H9 (cell line): ENCODE measurements at regions not wholly inside any gene's neighbourhood (a gene's known extent, or its start where the extent isn't known, plus 50 kb on each side); places are given as distances from the start of the nearest gene placed in this dataset.

Source experiments
- DNase-seq: peaks from one replicate; pipeline ENCODE4 v3.0.0-alpha.2; 2017
- H2AFZ ChIP-seq: one replicate; pipeline ENCODE4 v1.6.1; 2013; ENCODE audit warnings: mild to moderate bottlenecking, low read length, control low read depth, moderate library complexity
- H2AK5ac ChIP-seq: 2 replicates; pipeline ENCODE4 v1.6.1; 2013; ENCODE audit warnings: low read length, control low read depth, mixed read lengths; ENCODE audit not compliant: insufficient read length
- H2BK120ac ChIP-seq: one replicate; pipeline ENCODE4 v1.6.1; 2013; ENCODE audit warnings: low read depth, mild to moderate bottlenecking, low read length, control low read depth, inconsistent platforms; ENCODE audit not compliant: poor library complexity, severe bottlenecking
- H2BK12ac ChIP-seq: 2 replicates; pipeline ENCODE4 v1.6.1; 2013; ENCODE audit warnings: low read length, control low read depth, mixed read lengths, low read depth; ENCODE audit not compliant: insufficient read length
- H2BK15ac ChIP-seq: 2 replicates; pipeline ENCODE4 v1.6.1; 2013; ENCODE audit warnings: low read depth, low read length, control low read depth
- H2BK20ac ChIP-seq: one replicate; pipeline ENCODE4 v1.6.1; 2013; ENCODE audit warnings: low read depth, mild to moderate bottlenecking, low read length, control low read depth, inconsistent platforms; ENCODE audit not compliant: poor library complexity, severe bottlenecking
- H2BK5ac ChIP-seq: 2 replicates; pipeline ENCODE4 v1.6.1; 2013; ENCODE audit warnings: low read length, control low read depth, mixed read lengths; ENCODE audit not compliant: insufficient read length
- H3K14ac ChIP-seq: 2 replicates; pipeline ENCODE4 v1.6.1; 2013; ENCODE audit warnings: low read length, control low read depth; ENCODE audit not compliant: insufficient read depth
- H3K18ac ChIP-seq: 2 replicates; pipeline ENCODE4 v1.6.1; 2013; ENCODE audit warnings: low read depth, mild to moderate bottlenecking, mixed read lengths, low read length, control low read depth; ENCODE audit not compliant: insufficient read length
- H3K23ac ChIP-seq: 2 replicates; pipeline ENCODE4 v1.6.1; 2013; ENCODE audit warnings: low read length, control low read depth, mixed read lengths, low read depth; ENCODE audit not compliant: insufficient read length
- H3K23me2 ChIP-seq: 2 replicates; pipeline ENCODE4 v1.6.1; 2013; ENCODE audit warnings: low read depth, mild to moderate bottlenecking, mixed read lengths, low read length, control low read depth; ENCODE audit not compliant: insufficient read length, poor library complexity, severe bottlenecking
- H3K27ac ChIP-seq: 2 replicates; pipeline ENCODE4 v1.5.1; 2013; ENCODE audit warnings: low read length, control low read depth, mixed read lengths, low read depth; ENCODE audit not compliant: insufficient read length
- H3K27me3 ChIP-seq: 2 replicates; pipeline ENCODE4 v1.6.1; 2013; ENCODE audit warnings: low read length, control low read depth, inconsistent platforms; ENCODE audit not compliant: insufficient read depth
- H3K4ac ChIP-seq: 2 replicates; pipeline ENCODE4 v1.6.1; 2013; ENCODE audit warnings: low read depth, mild to moderate bottlenecking, control low read depth, inconsistent platforms, low read length, moderate library complexity
- H3K4me1 ChIP-seq: 2 replicates; pipeline ENCODE4 v1.6.1; 2013; ENCODE audit warnings: low read length, control low read depth, inconsistent platforms; ENCODE audit not compliant: insufficient read depth
- H3K4me2 ChIP-seq: 2 replicates; pipeline ENCODE4 v1.6.1; 2013; ENCODE audit warnings: low read length, control low read depth, mixed read lengths; ENCODE audit not compliant: insufficient read length, insufficient read depth
- H3K56ac ChIP-seq: 2 replicates; pipeline ENCODE4 v1.6.1; 2013; ENCODE audit warnings: low read depth, mild to moderate bottlenecking, mixed read lengths, low read length, control low read depth; ENCODE audit not compliant: insufficient read length
- H3K79me1 ChIP-seq: 2 replicates; pipeline ENCODE4 v1.6.1; 2013; ENCODE audit warnings: low read depth, mild to moderate bottlenecking, moderate library complexity, low read length, control low read depth, inconsistent platforms; ENCODE audit not compliant: insufficient read depth, poor library complexity, severe bottlenecking
- H3K79me2 ChIP-seq: 2 replicates; pipeline ENCODE4 v1.6.1; 2013; ENCODE audit warnings: low read length, control low read depth, inconsistent platforms; ENCODE audit not compliant: insufficient read depth
- H3K9ac ChIP-seq: 2 replicates; pipeline ENCODE4 v1.6.1; 2013; ENCODE audit warnings: low read length, control low read depth, mixed read lengths; ENCODE audit not compliant: insufficient read length; ENCODE audit errors: extremely low read depth
- H3K9me3 ChIP-seq: one replicate; pipeline ENCODE4 v1.6.1; 2013; ENCODE audit warnings: low read depth, low read length, inconsistent platforms; ENCODE audit not compliant: control insufficient read depth
- H3T11ph ChIP-seq: one replicate; pipeline ENCODE4 v1.6.1; 2013; ENCODE audit warnings: mild to moderate bottlenecking, low read length, control low read depth, inconsistent platforms
- H4K20me1 ChIP-seq: one replicate; pipeline ENCODE4 v1.6.1; 2013; ENCODE audit not compliant: control insufficient read depth, insufficient read length, insufficient read depth
- H4K5ac ChIP-seq: 2 replicates; pipeline ENCODE4 v1.6.1; 2013; ENCODE audit warnings: low read depth, mild to moderate bottlenecking, mixed read lengths, low read length, control low read depth; ENCODE audit not compliant: insufficient read length
- H4K8ac ChIP-seq: replicated peaks from 2 replicates; pipeline ENCODE4 v1.6.1; 2013; ENCODE audit warnings: low read length, control low read depth, mixed read lengths, low read depth; ENCODE audit not compliant: insufficient read length
- H4K91ac ChIP-seq: 2 replicates; pipeline ENCODE4 v1.6.1; 2013; ENCODE audit warnings: low read depth, mild to moderate bottlenecking, moderate library complexity, mixed read lengths, low read length, control low read depth; ENCODE audit not compliant: insufficient read length
- H3K27ac Mint-ChIP-seq, 3 experiments: 2 replicates in 2 of 3; 3 replicates in 1 of 3; pipeline ENCODE4 v1.8.0; 2020 to 2021; ENCODE audit warnings: mixed read lengths in 3 of 3, mild to moderate bottlenecking in 1 of 3, moderate library complexity in 1 of 3
- H3K27me3 Mint-ChIP-seq: 2 replicates; pipeline ENCODE4 v1.8.0; 2021; ENCODE audit warnings: low read depth, mild to moderate bottlenecking, moderate library complexity, mixed read lengths
- H3K36me3 Mint-ChIP-seq, 3 experiments: 2 replicates in 2 of 3; 3 replicates in 1 of 3; pipeline ENCODE4 v1.8.0; 2020 to 2021; ENCODE audit warnings: low read depth in 3 of 3, mixed read lengths in 3 of 3; ENCODE audit not compliant: insufficient read depth in 1 of 3
- H3K4me1 Mint-ChIP-seq, 2 experiments: 2 replicates each; pipeline ENCODE4 v1.8.0; 2020; ENCODE audit warnings: mixed read lengths in 2 of 2
- H3K4me3 Mint-ChIP-seq, 2 experiments: 2 replicates in 1 of 2; 3 replicates in 1 of 2; pipeline ENCODE4 v1.8.0; 2020 to 2021; ENCODE audit warnings: mild to moderate bottlenecking in 2 of 2, mixed read lengths in 2 of 2, moderate library complexity in 1 of 2
- H3K9me3 Mint-ChIP-seq, 2 experiments: 2 replicates in 1 of 2; 3 replicates in 1 of 2; pipeline ENCODE4 v1.8.0; 2020; ENCODE audit warnings: mild to moderate bottlenecking in 2 of 2, mixed read lengths in 2 of 2, moderate library complexity in 1 of 2
- WGBS: extraction: QIAGEN DNeasy Blood & Tissue Kit; methylation state at CpG from one replicate; pipeline ENCODE4 v1.1.7; 2013; ENCODE audit warnings: missing lambda C conversion rate, low lambda C conversion rate, mixed read lengths; ENCODE audit not compliant: insufficient read length; ENCODE audit errors: extremely low coverage; 5-methylcytosine and 5-hydroxymethylcytosine counted together
- TF ChIP-seq, protein P1 (sequence below): fragments of 200-600 bp; sonication (generic); conservative IDR thresholded peaks from 3 replicates; pipeline ENCODE4 v1.8.0; 2021; ENCODE audit warnings: antibody characterized with exemption, mild to moderate bottlenecking

DNA sequence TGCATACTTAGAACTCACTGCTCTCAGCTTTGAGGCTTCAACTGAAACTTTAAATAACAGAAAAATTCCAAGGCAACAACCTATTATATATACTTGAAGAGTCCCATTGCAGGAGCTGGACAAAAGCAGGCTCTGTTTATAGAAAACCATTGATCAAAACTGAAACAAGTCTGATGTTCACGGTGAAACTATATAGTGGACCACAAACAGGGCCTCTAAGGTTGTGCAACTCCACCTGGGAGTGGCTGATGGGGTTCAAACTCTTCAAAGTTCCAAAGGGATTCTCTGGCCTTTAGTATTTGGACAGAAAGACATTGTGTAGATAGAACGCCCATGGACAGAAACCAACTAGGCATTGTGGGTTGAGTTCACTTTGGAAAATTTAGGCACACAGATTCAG is 140.3 kb downstream of the ZC3H11B start:
- no peak overlapping the region for H3T11ph ChIP-seq
- no peak overlapping the region for H3K56ac ChIP-seq
- no peak overlapping the region for H3K4me2 ChIP-seq
- no peaks in the 10 kb centered on the region for H3K4me1 ChIP-seq
- no peaks in the 10 kb centered on the region for H3K79me2 ChIP-seq
- no peaks in the 10 kb centered on the region for H4K20me1 ChIP-seq
- Mint-ChIP-seq H3K36me3 (no peaks in the 10 kb centered on the region), H3K27me3 (no peaks in the 10 kb centered on the region), H3K9me3 (no peaks in the 10 kb centered on the region), H3K4me1 (no peaks in the 10 kb centered on the region), H3K27ac (no peak overlapping the region), H3K4me3 (no peak overlapping the region)
- H2AK5ac ChIP-seq, result no peak overlapping the region
- no peak overlapping the region for H2BK20ac ChIP-seq
- H3K27me3 ChIP-seq, result no peaks in the 10 kb centered on the region
- H3K9ac ChIP-seq, result no peak overlapping the region
- no peak overlapping the region for H4K5ac ChIP-seq
- no peak overlapping the region for H3K23ac ChIP-seq
- H3K18ac ChIP-seq, result no peak overlapping the region
- no peak overlapping the region for H2BK12ac ChIP-seq
- H2AFZ ChIP-seq, result no peak overlapping the region
- H4K91ac ChIP-seq, result no peak overlapping the region
- H3K23me2 ChIP-seq, result no peaks in the 10 kb centered on the region
- no peak overlapping the region for H3K14ac ChIP-seq
- H3K27ac ChIP-seq, result no peak overlapping the region
- no peak overlapping the region for H2BK5ac ChIP-seq
- H3K79me1 ChIP-seq, result no peaks in the 10 kb centered on the region
- H3K4ac ChIP-seq, result no peak overlapping the region
- WGBS, result no CpG with 5 or more reads among the region's 2 CpGs
- TF ChIP-seq, protein P1, sequence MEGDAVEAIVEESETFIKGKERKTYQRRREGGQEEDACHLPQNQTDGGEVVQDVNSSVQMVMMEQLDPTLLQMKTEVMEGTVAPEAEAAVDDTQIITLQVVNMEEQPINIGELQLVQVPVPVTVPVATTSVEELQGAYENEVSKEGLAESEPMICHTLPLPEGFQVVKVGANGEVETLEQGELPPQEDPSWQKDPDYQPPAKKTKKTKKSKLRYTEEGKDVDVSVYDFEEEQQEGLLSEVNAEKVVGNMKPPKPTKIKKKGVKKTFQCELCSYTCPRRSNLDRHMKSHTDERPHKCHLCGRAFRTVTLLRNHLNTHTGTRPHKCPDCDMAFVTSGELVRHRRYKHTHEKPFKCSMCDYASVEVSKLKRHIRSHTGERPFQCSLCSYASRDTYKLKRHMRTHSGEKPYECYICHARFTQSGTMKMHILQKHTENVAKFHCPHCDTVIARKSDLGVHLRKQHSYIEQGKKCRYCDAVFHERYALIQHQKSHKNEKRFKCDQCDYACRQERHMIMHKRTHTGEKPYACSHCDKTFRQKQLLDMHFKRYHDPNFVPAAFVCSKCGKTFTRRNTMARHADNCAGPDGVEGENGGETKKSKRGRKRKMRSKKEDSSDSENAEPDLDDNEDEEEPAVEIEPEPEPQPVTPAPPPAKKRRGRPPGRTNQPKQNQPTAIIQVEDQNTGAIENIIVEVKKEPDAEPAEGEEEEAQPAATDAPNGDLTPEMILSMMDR, result no peak
- no peak overlapping the region for H4K8ac ChIP-seq
- DNase-seq, result no peak
- H3K9me3 ChIP-seq, result no peaks in the 10 kb centered on the region
- no peak overlapping the region for H2BK15ac ChIP-seq
- no peak overlapping the region for H2BK120ac ChIP-seq
